Osteoblast (primary cell): ENCODE measurements at regions not wholly inside any gene's neighbourhood (a gene's known extent, or its start where the extent isn't known, plus 50 kb on each side); places are given as distances from the start of the nearest gene placed in this dataset.
"Not testable (repeated sequence)": the region's sequence is repeated elsewhere in the genome, so short reads cannot be mapped to it uniquely, and the experiment has no call there.

Source experiments
- DNase-seq: peaks from one replicate; pipeline ENCODE4 v3.0.0; 2011; ENCODE audit warnings: low spot score, mixed read lengths; ENCODE audit not compliant: insufficient read length; ENCODE audit errors: missing footprints
- H2AFZ ChIP-seq: 2 replicates; pipeline ENCODE4 v1.6.0; 2011; ENCODE audit warnings: mild to moderate bottlenecking, low read length
- H3K27ac ChIP-seq: 2 replicates; pipeline ENCODE4 v1.5.1; 2011; ENCODE audit warnings: mild to moderate bottlenecking, low read depth, low read length, moderate library complexity
- H3K27me3 ChIP-seq: 2 replicates; pipeline ENCODE4 v1.6.0; 2012; ENCODE audit warnings: mild to moderate bottlenecking, control low read depth, inconsistent platforms, low read length, moderate library complexity; ENCODE audit not compliant: insufficient read depth
- H3K36me3 ChIP-seq: 2 replicates; pipeline ENCODE4 v1.5.1; 2011; ENCODE audit warnings: mild to moderate bottlenecking, low read length, control low read depth, moderate library complexity; ENCODE audit not compliant: insufficient read depth
- H3K4me1 ChIP-seq: 2 replicates; pipeline ENCODE4 v1.5.1; 2011; ENCODE audit warnings: mild to moderate bottlenecking, low read length, control low read depth, moderate library complexity; ENCODE audit not compliant: insufficient read depth
- H3K4me2 ChIP-seq: 2 replicates; pipeline ENCODE4 v1.6.0; 2011; ENCODE audit warnings: mild to moderate bottlenecking, low read length; ENCODE audit not compliant: insufficient read depth
- H3K4me3 ChIP-seq: fragments of 200-600 bp; sonication (generic); 3 replicates; pipeline ENCODE4 v1.5.1; 2012; ENCODE audit warnings: mild to moderate bottlenecking, low read length, inconsistent platforms; ENCODE audit not compliant: insufficient read depth
- H3K79me2 ChIP-seq: 2 replicates; pipeline ENCODE4 v1.6.0; 2012; ENCODE audit warnings: mild to moderate bottlenecking, low read length, control low read depth, inconsistent platforms; ENCODE audit not compliant: insufficient read depth
- H3K9me3 ChIP-seq: 2 replicates; pipeline ENCODE4 v1.5.1; 2011; ENCODE audit warnings: low read depth, low read length, control low read depth
- H4K20me1 ChIP-seq: 2 replicates; pipeline ENCODE4 v1.6.0; 2012; ENCODE audit warnings: mild to moderate bottlenecking, low read length, control low read depth; ENCODE audit not compliant: insufficient read depth
- TF ChIP-seq, protein P1 (sequence below): IDR thresholded peaks from 2 replicates; pipeline ENCODE4 v1.5.1; 2011; ENCODE audit warnings: mild to moderate bottlenecking, low read depth, low read length, moderate library complexity; ENCODE audit errors: extremely low read depth

DNA sequence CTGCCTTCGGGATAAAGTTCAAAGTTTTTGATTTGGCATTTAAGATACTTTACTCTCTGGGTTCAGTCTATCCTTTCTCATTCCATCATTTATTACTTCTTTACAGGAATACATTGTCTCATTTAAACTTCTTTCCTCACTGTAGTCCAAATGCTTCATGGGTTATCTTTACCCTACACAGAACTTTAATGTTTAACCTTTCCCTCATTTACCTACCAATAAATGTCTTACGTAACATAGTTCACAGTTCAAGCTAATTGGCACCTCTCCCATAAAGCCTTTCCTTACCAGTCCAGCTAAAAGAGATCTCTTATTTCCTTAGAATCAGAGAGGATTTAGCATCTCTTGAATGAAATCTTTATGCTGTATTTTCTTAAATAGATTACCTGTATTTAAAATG, 476.3 kb upstream of the SEL1L start:
- Histone ChIP-seq H3K9me3 (peaks cover 4% of the 10 kb centered on the region), H3K79me2 (no peaks in the 10 kb centered on the region), H4K20me1 (no peaks in the 10 kb centered on the region), H3K4me2 (no peak overlapping the region), H3K27ac (no peak overlapping the region), H3K4me3 (no peak overlapping the region), H2AFZ (no peak overlapping the region), H3K27me3 (no peaks in the 10 kb centered on the region), H3K4me1 (no peaks in the 10 kb centered on the region), H3K36me3 (no peaks in the 10 kb centered on the region)
- no peak for DNase-seq
- TF ChIP-seq, protein P1, sequence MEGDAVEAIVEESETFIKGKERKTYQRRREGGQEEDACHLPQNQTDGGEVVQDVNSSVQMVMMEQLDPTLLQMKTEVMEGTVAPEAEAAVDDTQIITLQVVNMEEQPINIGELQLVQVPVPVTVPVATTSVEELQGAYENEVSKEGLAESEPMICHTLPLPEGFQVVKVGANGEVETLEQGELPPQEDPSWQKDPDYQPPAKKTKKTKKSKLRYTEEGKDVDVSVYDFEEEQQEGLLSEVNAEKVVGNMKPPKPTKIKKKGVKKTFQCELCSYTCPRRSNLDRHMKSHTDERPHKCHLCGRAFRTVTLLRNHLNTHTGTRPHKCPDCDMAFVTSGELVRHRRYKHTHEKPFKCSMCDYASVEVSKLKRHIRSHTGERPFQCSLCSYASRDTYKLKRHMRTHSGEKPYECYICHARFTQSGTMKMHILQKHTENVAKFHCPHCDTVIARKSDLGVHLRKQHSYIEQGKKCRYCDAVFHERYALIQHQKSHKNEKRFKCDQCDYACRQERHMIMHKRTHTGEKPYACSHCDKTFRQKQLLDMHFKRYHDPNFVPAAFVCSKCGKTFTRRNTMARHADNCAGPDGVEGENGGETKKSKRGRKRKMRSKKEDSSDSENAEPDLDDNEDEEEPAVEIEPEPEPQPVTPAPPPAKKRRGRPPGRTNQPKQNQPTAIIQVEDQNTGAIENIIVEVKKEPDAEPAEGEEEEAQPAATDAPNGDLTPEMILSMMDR, result no peak

DNA sequence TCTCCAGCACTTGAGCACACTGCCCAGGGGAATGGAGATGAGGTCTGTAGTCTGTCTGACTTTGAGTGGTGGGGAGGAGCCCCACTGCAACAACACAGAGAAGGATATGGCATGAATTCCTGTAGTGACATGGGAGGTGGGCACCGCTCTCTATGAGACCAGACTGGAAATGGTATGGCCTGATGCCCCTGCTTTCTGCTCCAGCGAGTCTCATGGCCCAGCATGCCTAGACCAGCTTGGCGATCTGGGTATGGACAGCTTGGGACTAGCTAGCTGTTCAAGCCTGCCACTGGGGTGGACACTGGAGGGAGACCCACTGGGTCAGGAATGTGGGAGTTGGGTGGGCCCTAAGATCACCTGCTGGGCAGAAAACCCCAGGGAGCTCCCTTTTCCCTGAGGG, 477.8 kb upstream of the SEL1L start:
- Histone ChIP-seq H3K36me3 (no peaks in the 10 kb centered on the region), H3K9me3 (peaks cover 4% of the 10 kb centered on the region), H3K79me2 (no peaks in the 10 kb centered on the region), H3K4me2 (no peak overlapping the region), H3K27ac (no peak overlapping the region), H3K4me1 (no peaks in the 10 kb centered on the region), H2AFZ (no peak overlapping the region), H3K4me3 (no peak overlapping the region), H3K27me3 (no peaks in the 10 kb centered on the region), H4K20me1 (no peaks in the 10 kb centered on the region)
- DNase-seq, result no peak
- TF ChIP-seq, protein P1, result no peak

DNA sequence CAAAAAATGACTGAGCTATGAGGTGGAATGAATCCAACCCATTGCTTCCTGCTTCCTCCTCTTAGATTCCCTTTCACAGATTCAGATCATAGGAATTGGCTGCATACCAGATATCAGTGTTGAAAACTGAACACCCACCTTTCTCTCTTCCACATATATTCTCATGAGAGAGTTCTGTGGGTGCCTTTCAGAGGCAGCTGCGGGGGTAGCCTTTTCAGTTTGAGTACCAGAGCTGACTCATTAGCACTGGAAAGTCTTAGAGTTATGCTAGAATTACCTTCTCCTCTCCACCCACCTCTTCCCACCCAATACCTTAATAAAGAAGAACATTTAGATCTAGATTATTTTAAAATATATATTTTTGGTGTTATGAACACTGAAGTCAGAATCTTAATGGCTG, 495.4 kb upstream of the SEL1L start:
- Histone ChIP-seq H2AFZ (no peak overlapping the region), H3K4me2 (no peak overlapping the region), H3K27ac (no peak overlapping the region), H4K20me1 (no peaks in the 10 kb centered on the region), H3K79me2 (no peaks in the 10 kb centered on the region), H3K27me3 (no peaks in the 10 kb centered on the region), H3K9me3 (no peaks in the 10 kb centered on the region), H3K4me3 (no peak overlapping the region), H3K4me1 (no peaks in the 10 kb centered on the region), H3K36me3 (no peaks in the 10 kb centered on the region)
- TF ChIP-seq, protein P1, result no peak
- DNase-seq, result no peak

DNA sequence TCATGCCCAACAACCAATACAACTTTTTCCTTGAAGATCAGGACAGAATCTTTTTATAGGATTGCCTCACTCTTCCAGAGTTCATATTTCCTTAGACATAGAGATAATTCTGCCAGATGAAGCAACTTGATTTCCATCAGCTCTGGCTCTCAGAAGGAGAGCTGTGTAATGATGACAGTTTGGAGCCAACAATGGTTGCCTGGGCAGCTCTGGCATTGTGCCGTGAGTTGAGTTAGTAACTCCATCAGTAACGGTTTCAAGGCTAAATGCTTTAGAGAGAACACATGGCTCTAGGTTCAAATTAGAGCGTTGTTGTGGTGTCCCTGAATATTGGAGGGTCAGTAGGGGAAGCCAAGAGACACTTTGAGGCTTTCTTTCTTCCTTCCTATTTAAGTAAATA, 501.7 kb upstream of the SEL1L start:
- no peaks in the 10 kb centered on the region for H3K4me1 ChIP-seq
- no peak for DNase-seq

GRCh38 chr14:82038066-82038465, 504.4 kb upstream of the SEL1L start:
- not testable (repeated sequence) for H2AFZ ChIP-seq, H3K4me1 ChIP-seq, H3K4me2 ChIP-seq, H3K79me2 ChIP-seq, H3K27ac ChIP-seq, H3K4me3 ChIP-seq, DNase-seq, H4K20me1 ChIP-seq, H3K9me3 ChIP-seq, H3K27me3 ChIP-seq, H3K36me3 ChIP-seq

More for the DNA sequence above, 501.7 kb upstream of the SEL1L start:
- Histone ChIP-seq H3K27me3 (no peaks in the 10 kb centered on the region), H3K4me2 (no peak overlapping the region), H2AFZ (no peak overlapping the region), H3K79me2 (no peaks in the 10 kb centered on the region), H3K9me3 (peaks cover 4% of the 10 kb centered on the region), H4K20me1 (no peaks in the 10 kb centered on the region), H3K36me3 (no peaks in the 10 kb centered on the region), H3K4me3 (no peak overlapping the region), H3K27ac (no peak overlapping the region)
- TF ChIP-seq, protein P1, result no peak
